ENCODE measurements at regions not wholly inside any gene's neighbourhood (a gene's known extent, or its start where the extent isn't known, plus 50 kb on each side); places are given as distances from the start of the nearest gene placed in this dataset.

DNA sequence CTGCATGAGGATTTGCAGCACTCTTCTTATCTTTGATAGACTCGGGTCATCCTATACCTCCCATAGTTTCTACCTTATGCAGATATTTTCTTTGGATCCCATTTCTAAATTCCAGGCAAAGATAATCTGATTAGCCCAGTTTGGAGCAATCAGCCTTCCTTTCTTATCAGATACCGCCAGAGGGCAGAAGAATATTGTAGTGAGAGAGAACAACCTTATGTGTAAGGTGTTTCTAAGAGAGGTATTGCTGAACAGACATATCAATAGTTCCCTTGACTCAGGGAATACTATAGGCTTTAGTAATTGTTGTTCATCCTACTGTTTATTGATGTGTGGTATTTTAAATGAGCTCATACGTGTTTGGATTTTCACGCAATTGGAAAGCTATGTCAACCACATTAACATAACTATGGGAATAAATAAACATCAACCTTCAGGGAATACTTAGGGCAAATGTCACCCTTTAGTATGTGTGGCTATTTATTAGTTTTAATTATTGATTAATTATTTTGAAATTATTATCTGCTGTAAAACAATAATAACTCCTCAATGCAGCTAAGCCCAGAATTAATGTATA lies 1435.2 kb upstream of the CDH9 start:
- TF ChIP-seq SIN3A (IDR thresholded peaks at IDR 0.05; ENCODE audit: borderline replicate concordance, low read depth, low read length) = no peak
- TF ChIP-seq EP300 (IDR thresholded peaks at IDR 0.05; ENCODE audit: borderline replicate concordance in 1 of 2, low read depth in 1 of 2, low read length in 1 of 2) = no peak
- TF ChIP-seq, protein P1, sequence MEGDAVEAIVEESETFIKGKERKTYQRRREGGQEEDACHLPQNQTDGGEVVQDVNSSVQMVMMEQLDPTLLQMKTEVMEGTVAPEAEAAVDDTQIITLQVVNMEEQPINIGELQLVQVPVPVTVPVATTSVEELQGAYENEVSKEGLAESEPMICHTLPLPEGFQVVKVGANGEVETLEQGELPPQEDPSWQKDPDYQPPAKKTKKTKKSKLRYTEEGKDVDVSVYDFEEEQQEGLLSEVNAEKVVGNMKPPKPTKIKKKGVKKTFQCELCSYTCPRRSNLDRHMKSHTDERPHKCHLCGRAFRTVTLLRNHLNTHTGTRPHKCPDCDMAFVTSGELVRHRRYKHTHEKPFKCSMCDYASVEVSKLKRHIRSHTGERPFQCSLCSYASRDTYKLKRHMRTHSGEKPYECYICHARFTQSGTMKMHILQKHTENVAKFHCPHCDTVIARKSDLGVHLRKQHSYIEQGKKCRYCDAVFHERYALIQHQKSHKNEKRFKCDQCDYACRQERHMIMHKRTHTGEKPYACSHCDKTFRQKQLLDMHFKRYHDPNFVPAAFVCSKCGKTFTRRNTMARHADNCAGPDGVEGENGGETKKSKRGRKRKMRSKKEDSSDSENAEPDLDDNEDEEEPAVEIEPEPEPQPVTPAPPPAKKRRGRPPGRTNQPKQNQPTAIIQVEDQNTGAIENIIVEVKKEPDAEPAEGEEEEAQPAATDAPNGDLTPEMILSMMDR (IDR thresholded peaks at IDR 0.05) = peak; percentile 59
- TF ChIP-seq, protein P2, sequence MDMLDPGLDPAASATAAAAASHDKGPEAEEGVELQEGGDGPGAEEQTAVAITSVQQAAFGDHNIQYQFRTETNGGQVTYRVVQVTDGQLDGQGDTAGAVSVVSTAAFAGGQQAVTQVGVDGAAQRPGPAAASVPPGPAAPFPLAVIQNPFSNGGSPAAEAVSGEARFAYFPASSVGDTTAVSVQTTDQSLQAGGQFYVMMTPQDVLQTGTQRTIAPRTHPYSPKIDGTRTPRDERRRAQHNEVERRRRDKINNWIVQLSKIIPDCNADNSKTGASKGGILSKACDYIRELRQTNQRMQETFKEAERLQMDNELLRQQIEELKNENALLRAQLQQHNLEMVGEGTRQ (IDR thresholded peaks at IDR 0.05; ENCODE audit: borderline replicate concordance, low read depth, low read length) = no peak
- TF ChIP-seq, protein P3, sequence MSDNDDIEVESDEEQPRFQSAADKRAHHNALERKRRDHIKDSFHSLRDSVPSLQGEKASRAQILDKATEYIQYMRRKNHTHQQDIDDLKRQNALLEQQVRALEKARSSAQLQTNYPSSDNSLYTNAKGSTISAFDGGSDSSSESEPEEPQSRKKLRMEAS (IDR thresholded peaks at IDR 0.05; ENCODE audit: low read depth) = no peak
- TF ChIP-seq TAF1 (IDR thresholded peaks at IDR 0.05; ENCODE audit: borderline replicate concordance, low read depth, low read length) = no peak
- no peak for TF ChIP-seq POLR2AphosphoS5 (IDR thresholded peaks at IDR 0.05; ENCODE audit: low read depth, low read length)
- TF ChIP-seq, protein P4, sequence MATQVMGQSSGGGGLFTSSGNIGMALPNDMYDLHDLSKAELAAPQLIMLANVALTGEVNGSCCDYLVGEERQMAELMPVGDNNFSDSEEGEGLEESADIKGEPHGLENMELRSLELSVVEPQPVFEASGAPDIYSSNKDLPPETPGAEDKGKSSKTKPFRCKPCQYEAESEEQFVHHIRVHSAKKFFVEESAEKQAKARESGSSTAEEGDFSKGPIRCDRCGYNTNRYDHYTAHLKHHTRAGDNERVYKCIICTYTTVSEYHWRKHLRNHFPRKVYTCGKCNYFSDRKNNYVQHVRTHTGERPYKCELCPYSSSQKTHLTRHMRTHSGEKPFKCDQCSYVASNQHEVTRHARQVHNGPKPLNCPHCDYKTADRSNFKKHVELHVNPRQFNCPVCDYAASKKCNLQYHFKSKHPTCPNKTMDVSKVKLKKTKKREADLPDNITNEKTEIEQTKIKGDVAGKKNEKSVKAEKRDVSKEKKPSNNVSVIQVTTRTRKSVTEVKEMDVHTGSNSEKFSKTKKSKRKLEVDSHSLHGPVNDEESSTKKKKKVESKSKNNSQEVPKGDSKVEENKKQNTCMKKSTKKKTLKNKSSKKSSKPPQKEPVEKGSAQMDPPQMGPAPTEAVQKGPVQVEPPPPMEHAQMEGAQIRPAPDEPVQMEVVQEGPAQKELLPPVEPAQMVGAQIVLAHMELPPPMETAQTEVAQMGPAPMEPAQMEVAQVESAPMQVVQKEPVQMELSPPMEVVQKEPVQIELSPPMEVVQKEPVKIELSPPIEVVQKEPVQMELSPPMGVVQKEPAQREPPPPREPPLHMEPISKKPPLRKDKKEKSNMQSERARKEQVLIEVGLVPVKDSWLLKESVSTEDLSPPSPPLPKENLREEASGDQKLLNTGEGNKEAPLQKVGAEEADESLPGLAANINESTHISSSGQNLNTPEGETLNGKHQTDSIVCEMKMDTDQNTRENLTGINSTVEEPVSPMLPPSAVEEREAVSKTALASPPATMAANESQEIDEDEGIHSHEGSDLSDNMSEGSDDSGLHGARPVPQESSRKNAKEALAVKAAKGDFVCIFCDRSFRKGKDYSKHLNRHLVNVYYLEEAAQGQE (IDR thresholded peaks at IDR 0.05; ENCODE audit: low read depth, low read length) = no peak
- no peak for TF ChIP-seq TEAD4 (IDR thresholded peaks at IDR 0.05; ENCODE audit: borderline replicate concordance, insufficient read depth)

Data from SK-N-SH (cell line).